ENCODE measurements at regions not wholly inside any gene's neighbourhood (a gene's known extent, or its start where the extent isn't known, plus 50 kb on each side); places are given as distances from the start of the nearest gene placed in this dataset.
A peak's percentile ranks its signal among the peaks of the same experiment; 100 is the strongest.

DNA sequence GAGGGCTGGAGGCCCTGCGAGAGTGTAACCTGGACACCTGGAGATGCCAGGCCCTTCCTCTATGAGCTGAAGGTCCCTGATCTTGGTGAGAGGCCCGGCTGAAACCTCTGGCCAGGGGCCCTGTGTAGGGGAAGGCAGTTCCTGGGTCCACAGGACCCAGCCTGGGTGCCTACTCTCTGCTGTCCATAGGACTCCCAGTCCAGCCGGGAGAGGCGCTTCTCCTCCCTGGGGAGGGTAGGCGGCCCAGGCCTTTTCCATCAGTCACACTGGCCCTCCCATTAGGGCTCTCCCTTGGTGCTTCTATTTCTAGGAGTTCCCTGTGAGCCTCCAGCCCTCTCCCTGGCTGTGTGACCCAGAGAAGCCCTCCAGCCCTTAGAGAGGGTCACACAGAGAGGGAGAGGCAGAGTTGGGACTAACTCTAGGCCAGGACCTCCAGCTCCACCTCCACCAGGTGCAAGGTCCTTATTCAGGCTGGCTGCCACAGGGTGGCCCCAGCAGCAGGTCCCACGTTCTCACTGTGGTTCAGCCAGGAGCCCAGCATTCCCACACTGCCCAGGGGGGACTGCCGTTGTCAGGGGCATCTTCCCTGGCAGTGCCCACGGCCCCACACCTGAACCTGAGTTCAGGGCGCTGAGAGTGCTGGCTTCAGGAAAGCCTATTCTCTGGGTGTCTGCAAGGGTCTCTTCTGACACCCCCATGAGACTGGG lies 146.8 kb downstream of the SMAD6 start:
- no peak for DNase-seq

DNA sequence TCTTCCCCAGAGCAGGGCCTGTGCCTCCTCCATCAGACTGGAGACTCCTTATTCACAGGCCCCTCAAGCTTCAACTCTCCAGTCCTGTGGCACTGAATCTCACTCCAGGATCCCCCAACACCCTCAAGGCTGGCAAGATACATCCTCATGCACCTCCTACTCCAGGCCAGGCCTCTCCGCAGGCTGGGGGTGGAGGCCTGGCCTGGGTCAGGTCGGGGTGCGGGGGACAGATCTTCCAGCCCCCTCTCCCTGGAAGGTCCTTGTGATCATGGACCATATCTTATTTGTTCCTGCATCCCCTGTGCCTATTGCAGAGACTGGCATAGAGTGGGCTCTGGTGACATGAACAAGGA lies 147.3 kb downstream of the SMAD6 start:
- no peak for DNase-seq

DNA sequence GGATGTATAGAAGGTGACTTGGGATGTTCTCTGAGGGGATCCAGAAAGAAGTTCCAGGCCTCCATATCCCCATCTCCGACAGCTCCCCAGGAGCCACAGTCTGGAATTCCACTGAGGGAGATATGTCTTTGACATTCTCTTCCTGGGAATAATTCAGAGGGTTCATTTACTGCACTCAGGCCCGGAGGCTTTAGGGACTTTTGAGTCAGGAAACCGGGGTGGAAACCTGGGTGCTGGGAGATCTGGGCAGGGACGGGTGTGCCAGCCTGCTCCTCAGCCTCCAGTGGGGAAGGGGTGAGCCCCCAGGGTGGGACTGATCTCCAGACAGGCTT lies 147.7 kb downstream of the SMAD6 start:
- DNase-seq = no peak

DNA sequence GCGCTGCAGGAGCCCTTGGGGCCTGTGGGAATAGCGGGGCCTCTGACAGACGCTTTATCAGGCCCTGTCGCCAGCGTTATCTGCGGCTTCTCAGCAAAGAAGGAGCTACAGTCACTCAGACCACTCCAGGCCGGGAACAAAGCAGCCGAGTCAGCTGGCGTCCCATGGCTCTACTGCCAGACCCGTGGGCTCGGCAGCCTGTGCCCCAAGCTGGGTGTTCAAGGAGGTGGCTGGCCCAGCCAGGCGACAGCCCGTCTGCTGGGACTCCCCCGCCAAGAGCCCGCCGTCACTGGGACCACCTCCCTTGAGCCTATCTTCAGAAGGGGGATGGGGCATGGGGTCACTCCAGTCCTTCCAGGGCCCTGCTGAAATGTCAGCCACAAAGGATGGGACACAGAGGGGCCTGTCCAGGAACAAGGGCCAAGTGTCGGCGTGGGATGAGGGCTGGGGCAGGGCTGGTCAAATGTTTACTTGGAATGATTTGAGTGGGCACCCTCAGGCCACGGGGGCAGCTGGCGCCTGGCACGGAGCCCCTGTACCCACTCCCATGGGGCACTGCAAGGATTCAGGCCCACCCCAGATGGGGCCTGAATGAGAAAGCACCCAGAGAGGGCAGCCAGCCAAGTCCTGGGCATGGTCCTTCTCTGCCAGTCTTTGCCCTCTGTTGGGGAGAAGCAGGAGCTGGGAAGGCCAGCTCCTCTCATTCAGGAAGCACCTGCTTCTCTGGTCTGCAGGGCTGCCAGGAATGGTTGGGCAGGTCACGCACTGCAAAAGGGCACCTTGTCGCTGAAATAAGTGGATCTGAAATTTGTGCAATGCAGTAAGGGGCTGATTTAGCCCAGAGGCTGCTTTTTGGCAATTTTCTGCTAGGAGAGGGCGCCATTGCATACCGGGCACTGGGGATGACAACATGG lies 148.3 kb downstream of the SMAD6 start:
- DNase-seq = no peak

DNA sequence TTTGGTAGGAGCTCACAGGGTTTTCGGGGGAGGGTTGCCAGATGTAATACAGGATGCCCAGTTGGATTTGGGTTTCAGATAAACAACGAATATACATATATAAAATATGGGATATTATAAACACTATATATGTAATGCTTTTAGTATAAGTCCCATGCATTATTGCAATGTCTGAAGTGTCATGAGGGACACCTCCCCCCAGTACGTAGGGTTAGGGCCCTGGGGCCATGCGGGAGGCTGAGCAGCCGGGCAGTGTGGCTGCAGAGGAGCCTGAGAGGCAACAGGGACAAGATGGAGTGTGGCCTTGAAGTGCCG lies 148.9 kb downstream of the SMAD6 start:
- no peak for DNase-seq

DNA sequence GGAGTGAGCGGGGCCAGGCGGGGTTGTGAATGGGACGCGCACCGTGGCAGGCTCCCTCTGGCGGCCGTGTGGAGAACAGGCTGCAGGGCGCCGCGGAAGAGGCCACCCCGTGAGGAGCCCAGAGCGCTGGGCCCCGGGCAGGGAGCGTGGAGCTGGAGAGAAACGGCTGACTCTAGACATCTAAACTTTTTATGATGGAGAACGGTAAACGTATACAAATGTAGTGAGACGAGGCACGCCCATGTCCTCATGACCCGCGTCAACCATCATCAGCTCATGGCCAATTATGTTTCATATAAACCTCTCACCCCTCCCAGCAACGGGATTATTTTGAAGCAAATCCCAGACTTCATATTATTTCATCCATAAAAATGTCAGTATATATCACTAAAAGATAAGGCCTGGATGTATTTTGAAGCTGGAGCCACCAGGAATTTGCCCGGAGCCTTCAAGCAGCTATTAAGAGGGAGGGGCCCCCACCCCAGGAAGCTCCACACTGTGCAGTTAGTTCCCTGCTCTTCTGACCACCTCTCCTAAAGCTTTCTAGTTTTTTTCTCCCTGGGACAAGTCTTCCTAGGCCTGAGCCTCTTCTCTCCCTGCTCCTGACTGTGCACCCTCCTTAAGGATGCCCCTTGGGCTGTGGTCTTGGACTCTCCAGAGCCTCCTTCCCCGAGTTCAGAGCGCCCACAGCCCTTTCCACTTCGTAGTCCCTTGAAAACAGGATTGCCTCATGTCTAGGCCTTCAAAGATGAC lies 149.5 kb downstream of the SMAD6 start:
- DNase-seq = peak; percentile 69

DNA sequence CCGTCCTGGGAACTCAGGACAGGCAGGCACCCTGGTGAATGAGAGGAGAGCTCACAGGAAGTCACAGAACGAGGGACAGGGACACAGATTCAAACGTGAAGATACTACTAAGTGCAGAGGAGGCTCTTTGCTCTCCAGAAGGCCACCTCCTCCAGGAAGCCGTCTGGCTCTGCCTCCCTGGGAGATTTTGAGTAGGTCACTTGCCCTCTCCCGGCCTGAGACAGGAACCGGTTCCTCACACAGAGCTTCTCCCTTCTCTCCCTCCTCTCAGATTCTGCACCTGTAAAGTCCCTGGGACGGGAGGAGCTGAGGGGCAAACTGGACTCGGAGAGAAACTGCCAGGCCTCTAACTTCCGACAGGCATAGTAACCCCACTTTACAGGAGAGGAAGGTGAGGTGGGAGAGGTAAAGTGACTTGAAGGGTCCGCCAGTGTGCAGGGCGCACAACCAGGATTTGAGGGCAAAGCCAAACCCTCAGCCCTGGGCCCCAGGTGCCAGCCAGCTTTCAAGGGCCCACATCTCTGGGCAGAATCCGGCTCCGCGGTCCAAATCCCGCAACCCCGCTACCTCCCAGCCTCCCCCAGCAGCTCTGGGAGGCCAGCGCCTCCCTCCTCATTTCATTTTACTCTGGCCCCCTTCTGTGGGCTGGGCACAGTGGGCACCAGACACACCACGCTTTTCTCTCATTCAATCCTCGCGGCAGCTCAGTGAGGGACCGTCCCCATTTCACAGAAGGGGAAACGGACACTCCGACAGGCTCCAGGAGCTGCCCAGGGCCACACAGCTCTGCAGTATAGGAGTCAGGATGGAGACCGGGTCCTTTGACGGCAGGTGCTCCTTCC lies 150.2 kb downstream of the SMAD6 start:
- no peak for DNase-seq

DNA sequence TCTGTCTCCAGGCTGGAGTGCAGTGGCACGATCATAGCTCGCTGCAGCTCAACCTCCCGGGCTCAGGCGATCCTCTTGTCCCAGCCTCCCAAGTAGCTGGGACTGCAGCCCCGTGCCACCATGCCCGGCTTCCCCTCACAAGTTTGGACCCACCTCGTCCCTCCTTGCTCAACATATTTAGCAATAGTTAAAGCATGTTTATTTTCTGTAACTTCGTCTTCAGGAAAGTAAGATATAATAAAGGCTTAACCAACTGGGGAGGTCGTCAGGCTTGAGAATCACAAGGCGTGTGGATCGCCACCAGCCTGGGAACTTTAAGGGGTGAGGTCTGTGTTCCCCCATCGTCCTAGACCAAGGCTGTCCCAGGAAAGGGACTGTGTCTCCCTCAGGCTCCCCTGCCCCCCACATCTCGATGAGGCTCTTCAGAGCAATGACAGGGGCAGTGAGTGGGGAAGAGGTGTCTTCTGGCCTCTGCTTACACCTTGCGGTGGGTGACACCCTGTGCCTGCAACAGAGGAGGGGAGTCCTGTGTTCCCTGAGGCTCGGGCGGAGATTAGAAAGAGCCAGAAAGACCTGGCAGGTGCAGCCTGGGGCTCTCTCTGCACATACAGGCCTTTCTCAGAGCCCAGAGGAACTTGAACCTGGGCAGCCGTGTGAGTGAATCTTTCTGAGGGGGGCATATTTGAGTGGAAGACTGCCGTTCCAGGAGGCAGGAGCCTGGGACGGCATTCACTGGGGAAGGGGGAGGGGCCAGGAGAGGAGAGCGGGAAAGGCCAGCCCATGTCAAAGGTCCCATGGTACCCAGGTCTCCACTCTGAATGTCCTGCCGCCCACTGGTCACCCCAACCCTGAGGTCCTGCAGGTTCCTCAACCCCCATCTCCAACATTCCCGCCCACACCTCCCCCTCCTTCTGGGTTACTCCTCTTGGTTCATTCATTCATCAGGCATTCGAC lies 152.3 kb downstream of the SMAD6 start:
- no peak for DNase-seq

DNA sequence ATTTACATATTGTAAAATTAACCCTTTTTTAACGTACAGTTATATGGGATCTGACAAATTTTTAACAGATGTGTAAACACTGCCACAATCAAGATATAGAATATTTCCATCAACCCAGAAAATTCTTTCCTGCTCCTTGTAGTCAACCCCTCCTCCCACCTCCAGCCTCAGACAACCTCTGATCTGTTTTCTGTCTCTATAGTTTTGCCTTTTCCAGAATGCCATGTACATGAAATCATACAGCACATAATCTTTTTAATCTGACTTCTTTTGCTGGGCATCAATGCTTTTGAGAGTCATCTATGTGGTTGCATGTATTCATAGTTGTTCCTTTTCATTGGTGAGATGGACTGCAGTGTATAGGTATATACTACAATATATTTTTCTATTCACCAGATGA lies 153.0 kb downstream of the SMAD6 start:
- DNase-seq = no peak

DNA sequence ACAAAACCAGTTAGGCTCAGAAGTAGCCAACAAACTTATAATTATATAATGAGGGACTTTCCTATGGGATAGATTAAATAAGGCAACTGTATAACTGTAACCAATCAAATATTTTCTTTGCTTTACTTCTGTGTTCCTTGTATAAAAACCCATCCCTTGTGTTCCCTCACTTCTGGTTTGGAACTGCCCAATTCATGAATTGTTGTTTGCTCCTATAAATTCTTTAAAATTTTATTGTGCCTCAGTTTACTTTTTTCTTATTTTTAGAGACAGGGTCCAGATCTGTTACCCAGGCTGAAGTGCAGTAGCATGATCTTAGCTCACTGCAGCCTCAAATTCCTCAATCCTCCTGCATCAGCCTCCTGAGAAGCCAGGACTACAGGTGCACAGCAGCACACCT lies 155.7 kb downstream of the SMAD6 start:
- DNase-seq = no peak

DNA sequence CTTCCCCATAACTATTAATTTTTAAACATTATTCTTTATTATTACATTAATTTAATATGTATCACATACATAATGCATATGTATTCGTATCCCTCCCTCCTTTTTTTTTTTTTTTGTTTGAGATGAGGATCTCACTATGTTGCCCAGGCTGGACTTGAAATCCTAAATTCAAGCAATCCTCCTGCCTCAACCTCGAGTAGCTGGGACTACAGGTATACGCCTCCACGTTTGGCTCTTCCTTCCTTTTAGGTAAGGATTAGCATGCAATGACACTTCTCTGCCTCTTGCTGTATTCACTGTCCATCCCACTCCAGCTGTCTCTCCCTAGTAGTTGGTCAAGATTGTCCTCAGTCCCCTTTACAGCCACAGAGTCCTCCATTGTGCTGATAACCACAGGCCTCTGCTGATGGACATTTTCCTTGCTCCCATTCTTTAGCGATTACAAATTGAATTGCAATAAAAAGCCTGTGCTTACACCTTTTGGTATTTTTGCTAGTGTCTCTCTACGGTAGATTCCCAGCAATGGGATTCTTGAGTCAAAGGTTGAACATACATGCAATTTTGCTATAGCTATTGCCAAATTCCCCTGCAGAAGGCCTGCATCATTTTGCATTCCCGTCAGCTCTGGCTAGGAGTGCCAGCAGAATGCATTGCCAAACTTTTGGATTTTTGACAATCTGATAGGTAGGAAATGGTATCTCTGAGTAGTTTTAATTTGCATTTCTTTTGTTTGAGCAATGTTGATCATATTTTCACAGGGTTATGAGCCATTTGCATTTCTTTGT lies 156.6 kb downstream of the SMAD6 start:
- DNase-seq = no peak

DNA sequence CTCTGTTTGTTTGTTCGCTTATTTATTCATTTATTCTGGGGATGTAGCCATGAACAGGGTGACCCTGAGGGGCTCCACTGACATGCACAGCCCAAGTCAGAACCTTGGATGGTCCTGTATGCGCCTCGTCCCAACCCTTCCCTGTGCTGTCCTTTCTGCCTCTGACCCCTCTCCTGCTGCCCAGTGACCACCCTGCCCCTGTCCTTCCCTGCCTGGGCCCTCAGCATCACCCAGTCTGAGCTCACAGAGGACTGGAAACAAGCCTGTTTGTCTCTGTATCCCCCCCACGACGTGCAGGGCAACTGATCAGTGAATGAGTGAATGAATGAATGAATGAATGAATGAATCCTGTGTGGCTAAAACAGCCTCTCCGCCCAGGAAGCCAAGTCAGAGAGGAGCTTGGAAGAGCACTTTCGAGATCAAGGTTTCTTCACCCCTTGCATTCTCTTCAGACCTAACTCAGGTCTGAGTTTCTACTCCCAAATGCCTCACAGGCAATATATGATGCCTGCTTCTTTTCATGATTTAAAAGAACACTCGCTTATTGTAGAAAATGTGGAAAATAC lies 157.7 kb downstream of the SMAD6 start:
- no peak for DNase-seq

DNA sequence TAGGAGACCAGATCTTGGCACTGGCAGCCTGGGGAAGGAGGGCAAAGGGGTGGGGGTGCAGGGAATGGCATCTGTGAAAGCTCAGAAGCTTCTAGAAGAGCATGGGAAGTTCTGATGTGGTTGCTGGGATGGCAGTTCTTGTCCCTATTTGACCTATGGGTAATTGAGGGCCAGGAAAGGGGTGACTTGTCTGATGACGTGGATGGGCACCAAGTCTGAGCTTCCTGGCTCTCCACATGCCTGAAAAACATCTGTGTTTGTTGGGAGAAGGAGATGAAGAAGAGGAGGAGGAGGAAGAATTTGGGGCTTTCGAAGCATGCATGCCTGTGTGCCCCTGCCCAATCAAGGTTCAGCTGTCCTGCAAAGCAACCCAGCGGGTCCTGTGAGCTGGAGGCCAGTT lies 158.8 kb downstream of the SMAD6 start:
- no peak for DNase-seq

DNA sequence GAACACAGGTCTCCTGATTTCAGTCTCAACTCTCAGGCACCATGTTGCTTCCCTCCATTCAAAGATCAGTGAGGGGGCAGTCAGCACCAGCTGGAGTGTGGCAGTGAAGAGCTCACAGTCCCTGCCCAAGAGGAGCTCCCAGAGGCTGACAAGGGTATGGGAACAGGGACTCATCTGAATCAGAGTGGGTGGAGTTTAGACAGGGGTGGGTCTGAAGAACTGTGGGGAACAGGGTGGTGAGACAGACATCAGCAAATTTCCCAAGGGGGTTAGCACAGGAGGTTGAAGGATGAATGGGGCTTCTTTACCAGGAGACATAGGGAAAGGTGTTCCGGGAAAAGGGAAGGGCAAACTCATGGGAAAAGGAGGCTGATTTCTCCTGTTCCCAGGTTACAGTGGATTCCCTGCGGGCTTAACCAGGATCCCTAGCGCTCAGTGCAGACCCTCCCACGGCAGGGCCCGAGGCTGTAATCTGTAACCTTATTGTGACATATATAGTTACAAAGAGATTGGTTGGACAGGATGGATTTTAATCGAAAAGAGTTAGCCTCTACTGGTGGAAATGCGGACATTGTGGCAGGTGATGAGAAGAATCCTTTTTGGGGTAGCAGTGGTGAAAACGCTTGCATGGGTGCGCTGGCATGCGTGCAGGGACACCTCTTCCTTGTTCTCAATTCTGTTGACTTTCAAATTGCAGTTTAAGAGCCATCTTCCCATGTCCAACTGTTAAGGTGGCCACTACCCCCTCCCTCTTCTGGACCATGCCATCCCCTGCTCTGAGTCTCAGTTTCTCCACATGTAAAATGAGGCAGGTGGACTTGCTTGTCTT lies 160.3 kb downstream of the SMAD6 start:
- DNase-seq = no peak

DNA sequence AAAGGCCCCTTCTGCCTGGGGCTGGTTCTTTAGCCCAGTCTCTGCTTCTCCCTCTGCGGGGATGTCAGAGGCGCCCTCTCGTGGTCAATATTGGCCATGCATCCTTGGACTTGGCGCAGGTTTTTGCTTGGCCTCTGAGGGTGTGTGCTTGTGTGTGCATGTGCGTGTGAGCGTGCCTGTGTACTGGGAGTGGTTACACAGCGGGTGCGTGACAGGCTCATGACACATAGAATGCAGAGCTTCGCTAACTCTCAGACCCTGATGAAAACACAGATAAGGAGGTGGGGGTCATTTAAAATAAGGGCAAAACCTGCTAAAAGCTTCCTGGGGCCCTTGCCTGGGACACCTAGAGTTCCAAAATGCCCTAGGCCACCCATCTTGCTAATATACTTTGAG lies 160.9 kb downstream of the SMAD6 start:
- peak; percentile 63 for DNase-seq

DNA sequence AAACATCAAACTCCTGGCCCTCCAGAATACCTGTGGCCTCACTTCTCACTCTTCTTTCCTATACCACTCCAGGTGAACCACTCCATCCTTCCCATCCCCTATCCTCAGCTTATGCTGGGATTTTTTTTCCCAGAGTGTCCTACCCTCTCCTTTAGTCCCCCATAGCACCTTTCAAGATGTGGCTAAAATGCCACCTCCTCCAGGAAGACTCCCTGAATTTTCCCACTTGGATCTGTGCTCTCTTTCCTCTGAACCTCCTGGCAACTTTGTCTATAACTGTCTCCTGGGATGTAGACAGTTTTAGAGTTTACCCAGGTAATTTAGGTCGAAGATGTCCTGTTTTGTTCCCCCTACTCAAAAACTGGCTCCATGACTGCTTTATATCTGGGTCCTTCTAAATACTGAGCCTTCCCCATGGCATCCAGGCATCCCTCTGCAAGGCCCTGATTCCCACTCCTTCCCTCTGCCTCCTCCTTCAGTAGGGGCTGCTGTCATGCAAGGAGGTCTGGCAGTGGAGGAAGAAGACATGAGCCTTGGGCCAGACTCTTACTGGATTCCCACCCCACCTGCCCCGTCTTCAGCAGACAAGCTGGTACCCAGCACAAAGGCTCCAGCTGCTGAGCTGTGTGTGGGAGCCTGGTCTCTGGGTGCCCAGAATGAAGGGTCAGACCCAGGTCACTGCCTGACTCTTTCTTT lies 161.5 kb downstream of the SMAD6 start:
- DNase-seq = no peak

DNA sequence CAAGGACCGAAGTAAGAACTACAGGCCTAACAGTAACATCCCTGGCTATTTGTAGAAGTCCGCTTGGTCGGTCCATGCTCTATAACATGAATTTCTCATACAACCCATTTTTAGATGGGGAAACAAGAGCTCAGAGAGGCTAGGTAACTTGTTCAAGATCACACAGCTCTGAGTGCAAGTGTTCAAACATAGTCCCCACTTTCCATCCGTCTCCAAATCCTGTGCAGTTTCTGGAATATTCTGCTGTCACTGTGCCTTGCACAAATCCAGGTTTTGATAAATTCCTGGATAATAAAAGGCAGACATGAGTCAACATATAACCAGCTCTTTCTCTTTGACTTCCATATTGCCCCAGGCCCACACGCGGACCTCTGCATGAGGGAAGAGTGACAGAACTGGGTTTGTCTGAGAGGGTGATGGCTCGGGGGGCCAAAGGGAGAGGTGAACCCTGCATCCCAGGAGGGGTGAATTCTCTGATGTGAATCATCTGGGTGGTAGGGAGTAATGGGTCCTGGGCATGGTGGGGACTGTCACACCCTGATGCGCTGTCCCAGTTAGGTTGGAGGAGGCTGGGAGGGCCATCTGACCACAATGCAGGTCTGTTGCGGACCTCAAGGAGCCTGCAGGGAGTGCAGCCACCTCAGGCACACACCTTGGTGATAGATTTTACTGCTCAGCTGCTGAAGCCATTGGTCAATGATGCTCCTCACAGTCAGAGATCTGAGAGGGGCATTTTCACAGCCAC lies 162.2 kb downstream of the SMAD6 start:
- no peak for DNase-seq

DNA sequence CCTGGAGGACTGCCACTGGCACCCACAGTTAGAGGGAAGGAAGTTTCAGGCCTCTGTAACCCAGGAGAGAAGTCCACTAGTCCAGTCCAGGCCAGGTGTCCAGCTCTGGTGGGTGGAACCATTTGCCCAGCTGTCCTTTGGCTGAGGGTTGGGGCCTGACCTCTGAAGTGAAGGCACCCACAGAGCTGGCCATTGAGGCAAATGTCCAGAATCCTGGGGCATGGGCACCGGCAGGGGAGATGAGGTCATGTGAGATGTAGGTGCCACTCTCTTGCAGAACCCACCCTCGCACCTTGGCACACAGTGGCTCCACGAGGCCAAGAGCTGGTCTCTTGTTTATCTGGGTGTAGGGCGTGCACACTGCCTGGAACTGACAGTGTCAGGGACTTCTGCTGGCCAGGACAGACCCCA lies 162.8 kb downstream of the SMAD6 start:
- DNase-seq = no peak
